Mesothelial cell of epicardium (in vitro differentiated cells): ENCODE measurements at regions not wholly inside any gene's neighbourhood (a gene's known extent, or its start where the extent isn't known, plus 50 kb on each side); places are given as distances from the start of the nearest gene placed in this dataset.
A peak's percentile ranks its signal among the peaks of the same experiment; 100 is the strongest.

Source experiments
- DNase-seq, 2 experiments: peaks; one replicate each; pipeline ENCODE4 v3.0.0; 2021; ENCODE audit warnings: low spot score in 2 of 2; ENCODE audit not compliant: unreplicated experiment in 2 of 2
- H3K27ac Mint-ChIP-seq: 2 replicates; pipeline ENCODE4 v1.8.0; 2021; ENCODE audit warnings: mixed read lengths
- H3K27me3 Mint-ChIP-seq: 2 replicates; pipeline ENCODE4 v1.8.0; 2021; ENCODE audit warnings: low read depth, mixed read lengths
- H3K36me3 Mint-ChIP-seq: 2 replicates; pipeline ENCODE4 v1.8.0; 2021; ENCODE audit warnings: mixed read lengths
- H3K4me1 Mint-ChIP-seq: 2 replicates; pipeline ENCODE4 v1.8.0; 2021; ENCODE audit warnings: mixed read lengths
- H3K4me3 Mint-ChIP-seq: 2 replicates; pipeline ENCODE4 v1.8.0; 2021; ENCODE audit warnings: mild to moderate bottlenecking, moderate library complexity, mixed read lengths
- H3K9me3 Mint-ChIP-seq: 2 replicates; pipeline ENCODE4 v1.8.0; 2021; ENCODE audit warnings: mixed read lengths
- CTCF ChIP-seq: fragments of 200-600 bp; sonication (generic); IDR thresholded peaks from one replicate; pipeline ENCODE4 v1.5.0; 2021; ENCODE audit warnings: antibody characterized with exemption; ENCODE audit not compliant: unreplicated experiment

GRCh38 chr5:14036947-14037346 is 92.5 kb upstream of the DNAH5 start:
- H3K27ac Mint-ChIP-seq, result peak overlapping the region; percentile 93
- peaks cover 28% of the 10 kb centered on the region for H3K4me1 Mint-ChIP-seq
- H3K36me3 Mint-ChIP-seq, result no peaks in the 10 kb centered on the region
- TF ChIP-seq CTCF, result no peak
- DNase-seq, result no peak
- H3K9me3 Mint-ChIP-seq, result peaks cover 4% of the 10 kb centered on the region
- H3K4me3 Mint-ChIP-seq, result no peak overlapping the region
- H3K27me3 Mint-ChIP-seq, result no peaks in the 10 kb centered on the region

- TF ChIP-seq CTCF, result no peak
- Mint-ChIP-seq H3K9me3 (peaks cover 4% of the 10 kb centered on the region), H3K27ac (peak overlapping the region; percentile 93), H3K4me1 (peaks cover 28% of the 10 kb centered on the region), H3K27me3 (no peaks in the 10 kb centered on the region), H3K4me3 (peak overlapping the region; percentile 33), H3K36me3 (no peaks in the 10 kb centered on the region)
- no peak for DNase-seq
These were observed 92.0 kb upstream of the DNAH5 start for GRCh38 chr5:14036514-14036913.

GRCh38 chr5:14035859-14036503 is 91.5 kb upstream of the DNAH5 start:
- no peaks in the 10 kb centered on the region for H3K36me3 Mint-ChIP-seq

GRCh38 chr5:14034963-14035362 is 90.5 kb upstream of the DNAH5 start:
- no peak overlapping the region for H3K4me3 Mint-ChIP-seq
- peaks cover 28% of the 10 kb centered on the region for H3K4me1 Mint-ChIP-seq
- no peak for DNase-seq
- no peaks in the 10 kb centered on the region for H3K36me3 Mint-ChIP-seq
- TF ChIP-seq CTCF, result no peak
- H3K9me3 Mint-ChIP-seq, result peaks cover 4% of the 10 kb centered on the region
- H3K27me3 Mint-ChIP-seq, result no peaks in the 10 kb centered on the region
- H3K27ac Mint-ChIP-seq, result peak overlapping the region; percentile 93

More at GRCh38 chr5:14035859-14036503, 91.5 kb upstream of the DNAH5 start:
- DNase-seq, result peak in 1 of 2 experiments; percentile 50
- no peaks in the 10 kb centered on the region for H3K27me3 Mint-ChIP-seq
- TF ChIP-seq CTCF, result no peak
- H3K27ac Mint-ChIP-seq, result peak overlapping the region; percentile 93
- peaks cover 28% of the 10 kb centered on the region for H3K4me1 Mint-ChIP-seq
- H3K4me3 Mint-ChIP-seq, result peak overlapping the region; percentile 33
- H3K9me3 Mint-ChIP-seq, result peaks cover 4% of the 10 kb centered on the region

- Mint-ChIP-seq H3K9me3 (peaks cover 4% of the 10 kb centered on the region), H3K27me3 (no peaks in the 10 kb centered on the region), H3K27ac (no peak overlapping the region), H3K4me3 (no peak overlapping the region), H3K36me3 (no peaks in the 10 kb centered on the region), H3K4me1 (peaks cover 28% of the 10 kb centered on the region)
- no peak for DNase-seq
- TF ChIP-seq CTCF, result no peak
These were observed 88.4 kb upstream of the DNAH5 start for GRCh38 chr5:14032918-14033317.
